Astrocyte (in vitro differentiated cells and primary cell): ENCODE measurements at regions not wholly inside any gene's neighbourhood (a gene's known extent, or its start where the extent isn't known, plus 50 kb on each side); places are given as distances from the start of the nearest gene placed in this dataset.

Experiments used
- EZH2 ChIP-seq: IDR thresholded peaks from 2 replicates; pipeline ENCODE4 v1.6.1; 2012; ENCODE audit warnings: mild to moderate bottlenecking, low read length, inconsistent platforms; ENCODE audit not compliant: insufficient read depth
- TF ChIP-seq, protein P1 (sequence below): IDR thresholded peaks from 2 replicates; pipeline ENCODE4 v1.5.1; 2011; ENCODE audit warnings: low read depth, mild to moderate bottlenecking, inconsistent platforms, low read length, moderate library complexity; ENCODE audit not compliant: insufficient read depth

DNA sequence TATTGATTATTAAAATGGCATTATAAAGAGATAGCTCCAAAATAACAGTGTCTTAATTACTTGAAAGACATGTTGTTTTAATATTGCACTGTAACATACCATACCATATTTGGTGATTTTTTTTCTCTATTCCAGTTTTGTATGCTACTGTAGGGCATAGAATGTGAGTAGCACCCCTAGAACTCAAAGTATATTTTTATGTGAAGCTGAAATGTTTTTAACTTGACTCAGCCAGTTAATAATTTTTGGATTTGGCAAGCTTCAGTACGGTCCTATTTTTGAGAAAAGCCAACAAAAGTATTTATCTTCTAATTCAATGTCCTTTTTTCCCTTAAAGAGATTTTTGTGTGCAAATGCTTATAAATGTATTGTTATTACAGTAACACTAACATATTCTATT is 593.8 kb downstream of the USP25 start:
- TF ChIP-seq, protein P1, sequence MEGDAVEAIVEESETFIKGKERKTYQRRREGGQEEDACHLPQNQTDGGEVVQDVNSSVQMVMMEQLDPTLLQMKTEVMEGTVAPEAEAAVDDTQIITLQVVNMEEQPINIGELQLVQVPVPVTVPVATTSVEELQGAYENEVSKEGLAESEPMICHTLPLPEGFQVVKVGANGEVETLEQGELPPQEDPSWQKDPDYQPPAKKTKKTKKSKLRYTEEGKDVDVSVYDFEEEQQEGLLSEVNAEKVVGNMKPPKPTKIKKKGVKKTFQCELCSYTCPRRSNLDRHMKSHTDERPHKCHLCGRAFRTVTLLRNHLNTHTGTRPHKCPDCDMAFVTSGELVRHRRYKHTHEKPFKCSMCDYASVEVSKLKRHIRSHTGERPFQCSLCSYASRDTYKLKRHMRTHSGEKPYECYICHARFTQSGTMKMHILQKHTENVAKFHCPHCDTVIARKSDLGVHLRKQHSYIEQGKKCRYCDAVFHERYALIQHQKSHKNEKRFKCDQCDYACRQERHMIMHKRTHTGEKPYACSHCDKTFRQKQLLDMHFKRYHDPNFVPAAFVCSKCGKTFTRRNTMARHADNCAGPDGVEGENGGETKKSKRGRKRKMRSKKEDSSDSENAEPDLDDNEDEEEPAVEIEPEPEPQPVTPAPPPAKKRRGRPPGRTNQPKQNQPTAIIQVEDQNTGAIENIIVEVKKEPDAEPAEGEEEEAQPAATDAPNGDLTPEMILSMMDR: no peak
- TF ChIP-seq EZH2: no peak
